ENCODE measurements at regions not wholly inside any gene's neighbourhood (a gene's known extent, or its start where the extent isn't known, plus 50 kb on each side); places are given as distances from the start of the nearest gene placed in this dataset.

DNA sequence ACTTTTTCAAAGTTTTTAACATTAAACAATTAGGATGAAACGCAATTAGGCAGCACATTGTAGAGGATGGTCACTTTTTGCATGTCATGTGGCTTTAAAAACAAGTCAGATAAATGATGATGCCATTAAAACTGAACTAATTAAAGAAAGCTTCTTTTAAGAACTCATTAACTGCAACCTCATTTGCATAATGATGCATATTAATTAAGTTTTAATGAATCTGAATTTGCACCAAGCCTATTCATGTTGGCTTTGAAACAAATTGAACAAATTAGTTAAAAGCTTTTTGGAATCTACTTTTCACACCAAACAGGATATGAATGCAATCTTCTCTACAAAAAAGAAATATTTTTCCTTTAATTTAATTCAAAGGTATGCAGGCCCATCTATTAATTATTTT, 499.0 kb downstream of the VRK1 start:
- no peak for TF ChIP-seq POLR2A (IDR thresholded peaks at IDR 0.05)
- TF ChIP-seq, protein P1, sequence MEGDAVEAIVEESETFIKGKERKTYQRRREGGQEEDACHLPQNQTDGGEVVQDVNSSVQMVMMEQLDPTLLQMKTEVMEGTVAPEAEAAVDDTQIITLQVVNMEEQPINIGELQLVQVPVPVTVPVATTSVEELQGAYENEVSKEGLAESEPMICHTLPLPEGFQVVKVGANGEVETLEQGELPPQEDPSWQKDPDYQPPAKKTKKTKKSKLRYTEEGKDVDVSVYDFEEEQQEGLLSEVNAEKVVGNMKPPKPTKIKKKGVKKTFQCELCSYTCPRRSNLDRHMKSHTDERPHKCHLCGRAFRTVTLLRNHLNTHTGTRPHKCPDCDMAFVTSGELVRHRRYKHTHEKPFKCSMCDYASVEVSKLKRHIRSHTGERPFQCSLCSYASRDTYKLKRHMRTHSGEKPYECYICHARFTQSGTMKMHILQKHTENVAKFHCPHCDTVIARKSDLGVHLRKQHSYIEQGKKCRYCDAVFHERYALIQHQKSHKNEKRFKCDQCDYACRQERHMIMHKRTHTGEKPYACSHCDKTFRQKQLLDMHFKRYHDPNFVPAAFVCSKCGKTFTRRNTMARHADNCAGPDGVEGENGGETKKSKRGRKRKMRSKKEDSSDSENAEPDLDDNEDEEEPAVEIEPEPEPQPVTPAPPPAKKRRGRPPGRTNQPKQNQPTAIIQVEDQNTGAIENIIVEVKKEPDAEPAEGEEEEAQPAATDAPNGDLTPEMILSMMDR (IDR thresholded peaks at IDR 0.05): no peak
